GM18907 (cell line): ENCODE measurements at regions not wholly inside any gene's neighbourhood (a gene's known extent, or its start where the extent isn't known, plus 50 kb on each side); places are given as distances from the start of the nearest gene placed in this dataset.
"Not testable (repeated sequence)": the region's sequence is repeated elsewhere in the genome, so short reads cannot be mapped to it uniquely, and the experiment has no call there.

Experiments used
- ATAC-seq: cut with Tn5 transposase; IDR thresholded peaks from one replicate; pipeline ENCODE4 v1.9.1; 2021; ENCODE audit warnings: mild to moderate bottlenecking, moderate library complexity; ENCODE audit not compliant: unreplicated experiment

- no peak for ATAC-seq
Observed at GRCh38 chr7:126016722-126017121, 1087.1 kb upstream of the POT1 start.

- ATAC-seq = no peak
Observed at GRCh38 chr7:126005064-126005463, 1075.4 kb upstream of the POT1 start.

GRCh38 chr7:126001349-126001748 lies 1071.7 kb upstream of the POT1 start:
- ATAC-seq = no peak

GRCh38 chr7:125984795-125985194 lies 1055.2 kb upstream of the POT1 start:
- ATAC-seq = no peak

- no peak for ATAC-seq
Observed at GRCh38 chr7:125971656-125972055, 1042.0 kb upstream of the POT1 start.

- ATAC-seq = no peak
Observed at GRCh38 chr7:125966278-125967048, 1036.8 kb upstream of the POT1 start.

- no peak for ATAC-seq
Observed at GRCh38 chr7:125934955-125935354, 1005.3 kb upstream of the POT1 start.

GRCh38 chr7:125934539-125934938 lies 1004.9 kb upstream of the POT1 start:
- ATAC-seq = no peak

- no peak for ATAC-seq
Observed at GRCh38 chr7:125930848-125931247, 1001.2 kb upstream of the POT1 start.

GRCh38 chr7:125927556-125927955 lies 997.9 kb upstream of the POT1 start:
- ATAC-seq = no peak

- no peak for ATAC-seq
Observed at GRCh38 chr7:125926621-125927020, 997.0 kb upstream of the POT1 start.

- ATAC-seq = no peak
Observed at GRCh38 chr7:125924037-125924436, 994.4 kb upstream of the POT1 start.

GRCh38 chr7:125915381-125915948 lies 985.8 kb upstream of the POT1 start:
- ATAC-seq = not testable (repeated sequence)

- ATAC-seq = no peak
Observed at GRCh38 chr7:125908711-125909110, 979.1 kb upstream of the POT1 start.

GRCh38 chr7:125899577-125899976 lies 970.0 kb upstream of the POT1 start:
- ATAC-seq = no peak

GRCh38 chr7:125892434-125892833 lies 962.8 kb upstream of the POT1 start:
- ATAC-seq = no peak

GRCh38 chr7:125878988-125879387 lies 949.4 kb upstream of the POT1 start:
- ATAC-seq = no peak

GRCh38 chr7:125878235-125878956 lies 948.8 kb upstream of the POT1 start:
- no peak for ATAC-seq

- no peak for ATAC-seq
Observed at GRCh38 chr7:125877246-125877645, 947.6 kb upstream of the POT1 start.

- no peak for ATAC-seq
Observed at GRCh38 chr7:125876431-125876830, 946.8 kb upstream of the POT1 start.

GRCh38 chr7:125871431-125871830 lies 941.8 kb upstream of the POT1 start:
- ATAC-seq = no peak

- ATAC-seq = no peak
Observed at GRCh38 chr7:125857606-125858005, 928.0 kb upstream of the POT1 start.
